ENCODE measurements at regions not wholly inside any gene's neighbourhood (a gene's known extent, or its start where the extent isn't known, plus 50 kb on each side); places are given as distances from the start of the nearest gene placed in this dataset.

GRCh38 chr12:107219301-107219700 lies 126.0 kb upstream of the CRY1 start:
- ChIA-PET POLR2A (ENCODE audit: partially characterized antibody) (no interaction called here), CTCF (ENCODE audit: partially characterized antibody) (interaction anchor here (1.3 kb wide), 1 partner anchor 186 kb away, joined by 5 read pairs; no protein-coding TSS in a partner anchor)
- H3K4me2 ChIP-seq (ENCODE audit: insufficient read depth in 1 of 2, low read depth in 2 of 2, low read length in 2 of 2), result no peak overlapping the region
- H4K5ac ChIP-seq (ENCODE audit: insufficient read length, low read depth, low read length), result no peak overlapping the region
- H2AK5ac ChIP-seq (ENCODE audit: low read depth, low read length), result no peak overlapping the region
- no peak overlapping the region for H3K18ac ChIP-seq (ENCODE audit: extremely low read depth, low read length)
- H3K27me3 ChIP-seq (replicated peaks in 1 of 4; ENCODE audit: control insufficient read depth in 3 of 4, extremely low read depth in 1 of 4, insufficient read depth in 3 of 4, low read length in 3 of 4), result no peaks in the 10 kb centered on the region
- H2BK120ac ChIP-seq (replicated peaks; ENCODE audit: low read depth, low read length), result no peak overlapping the region
- H2BK12ac ChIP-seq (ENCODE audit: low read depth, low read length), result no peak overlapping the region
- WGBS, 2 experiments (ENCODE audit: extremely low coverage in 1 of 2, insufficient coverage in 1 of 2, insufficient read length in 1 of 2, insufficient replicate concordance in 2 of 2, low coverage in 1 of 2, low lambda C conversion rate in 2 of 2, missing lambda C conversion rate in 1 of 2), result 80% methylated on average over 3 of the region's 3 CpGs; no CpG with 5 or more reads in 1 of the 2 experiments
- no peak overlapping the region for H3K14ac ChIP-seq (ENCODE audit: insufficient read length)
- H3K56ac ChIP-seq (replicated peaks; ENCODE audit: insufficient read length, low read depth, low read length), result no peak overlapping the region
- H3K23ac ChIP-seq (ENCODE audit: insufficient read length), result no peak overlapping the region
- no peak overlapping the region for H3K9ac ChIP-seq (replicated peaks in 1 of 4; ENCODE audit: extremely low read depth in 1 of 4, low read depth in 3 of 4, low read length in 3 of 4)
- H2BK5ac ChIP-seq (ENCODE audit: low read depth, low read length), result no peak overlapping the region
- H4K91ac ChIP-seq (replicated peaks; ENCODE audit: insufficient read length, low read length), result no peak overlapping the region
- H3K36me3 ChIP-seq (ENCODE audit: control insufficient read depth in 2 of 4, insufficient read depth in 4 of 4, low read length in 3 of 4), result no peaks in the 10 kb centered on the region
- H3K4ac ChIP-seq (replicated peaks; ENCODE audit: insufficient read length, low read depth, low read length), result no peak overlapping the region
- TF ChIP-seq RBBP5 (IDR thresholded peaks at IDR 0.05; ENCODE audit: borderline replicate concordance, low read depth, low read length) (no peak), RAD21 (IDR thresholded peaks at IDR 0.05 in 1 of 2, conservative IDR thresholded peaks at IDR 0.05 in 1 of 2; ENCODE audit: low read depth in 2 of 2, low read length in 2 of 2) (no peak), HDAC2 (IDR thresholded peaks at IDR 0.05; ENCODE audit: borderline replicate concordance in 1 of 2, low read depth in 2 of 2, low read length in 2 of 2) (no peak), SP2 (IDR thresholded peaks at IDR 0.05; ENCODE audit: low read length) (no peak), CHD2 (IDR thresholded peaks at IDR 0.05; ENCODE audit: low read length) (no peak), FOSL1 (IDR thresholded peaks at IDR 0.05; ENCODE audit: insufficient read depth, low read depth, low read length) (no peak), GABPA (IDR thresholded peaks at IDR 0.05; ENCODE audit: borderline replicate concordance, insufficient read depth, low read length) (no peak), NANOG (IDR thresholded peaks at IDR 0.05; ENCODE audit: insufficient read depth, low read depth, low read length, poor library complexity, severe bottlenecking) (no peak), SAP30 (IDR thresholded peaks at IDR 0.05; ENCODE audit: insufficient read depth, insufficient replicate concordance, low read length) (no peak), CBX8 (IDR thresholded peaks at IDR 0.05; ENCODE audit: borderline replicate concordance, low read depth, low read length) (no peak), EP300 (IDR thresholded peaks at IDR 0.05; ENCODE audit: borderline replicate concordance in 1 of 2, low read depth in 2 of 2, low read length in 2 of 2) (no peak)
- no peaks in the 10 kb centered on the region for H3K79me1 ChIP-seq (ENCODE audit: low read depth, low read length)
- no peaks in the 10 kb centered on the region for H3K9me3 ChIP-seq (ENCODE audit: insufficient read depth in 2 of 2, low read depth in 1 of 2, low read length in 1 of 2)
- H2BK20ac ChIP-seq (ENCODE audit: low read length), result no peak overlapping the region
- no peak overlapping the region for H4K8ac ChIP-seq (ENCODE audit: extremely low read depth, insufficient read depth, low read length)
- no peaks in the 10 kb centered on the region for H3K23me2 ChIP-seq (ENCODE audit: low read depth, low read length)
- H3K27ac ChIP-seq (ENCODE audit: low read depth, low read length), result no peak overlapping the region
- H3K4me1 ChIP-seq (replicated peaks in 1 of 4; ENCODE audit: control insufficient read depth in 3 of 4, insufficient read depth in 4 of 4, low read length in 3 of 4), result no peaks in the 10 kb centered on the region
- H3K4me3 ChIP-seq (ENCODE audit: extremely low read depth in 1 of 4, insufficient read depth in 2 of 4, low read depth in 3 of 4, low read length in 4 of 4), result no peak overlapping the region
- H3K79me2 ChIP-seq (ENCODE audit: control insufficient read depth in 1 of 2, insufficient read depth in 2 of 2, low read length in 2 of 2), result no peaks in the 10 kb centered on the region
- H2BK15ac ChIP-seq (ENCODE audit: low read length), result no peak overlapping the region
- no peaks in the 10 kb centered on the region for H4K20me1 ChIP-seq (replicated peaks in 1 of 2; ENCODE audit: control insufficient read depth in 1 of 2, insufficient read depth in 2 of 2, low read length in 2 of 2)
- FAIRE-seq (no peak), DNase-seq (ENCODE audit: low read depth in 1 of 2, low spot score in 2 of 2) (no peak)
- H2AFZ ChIP-seq (ENCODE audit: low read length), result no peak overlapping the region

Measured in H1 (cell line).